HG03196 (cell line): ENCODE measurements at regions not wholly inside any gene's neighbourhood (a gene's known extent, or its start where the extent isn't known, plus 50 kb on each side); places are given as distances from the start of the nearest gene placed in this dataset.

Experiments used
- ATAC-seq: cut with Tn5 transposase; IDR thresholded peaks from one replicate; pipeline ENCODE4 v1.9.1; 2021; ENCODE audit not compliant: unreplicated experiment

- ATAC-seq: no peak
Observed at GRCh38 chr12:58815235-58815634, 105.1 kb downstream of the LRIG3 start.

GRCh38 chr12:58818546-58818945 is 101.8 kb downstream of the LRIG3 start:
- no peak for ATAC-seq

- ATAC-seq: no peak
Observed at GRCh38 chr12:58819345-58819744, 101.0 kb downstream of the LRIG3 start.

- ATAC-seq: no peak
Observed at GRCh38 chr12:58819985-58820384, 100.3 kb downstream of the LRIG3 start.
